Activated B cell treated with CpG ODN at 0.5 μM for 24 hours (primary cell): ENCODE measurements at regions not wholly inside any gene's neighbourhood (a gene's known extent, or its start where the extent isn't known, plus 50 kb on each side); places are given as distances from the start of the nearest gene placed in this dataset.
"Not testable (repeated sequence)": the region's sequence is repeated elsewhere in the genome, so short reads cannot be mapped to it uniquely, and the experiment has no call there.

Experiments
- ATAC-seq: fragments of 200-7000 bp; cut with Tn5 transposase; one replicate; pipeline ENCODE4 v1.10.0; 2021; ENCODE audit warnings: low read depth, mild to moderate bottlenecking, moderate library complexity
- CTCF ChIA-PET: fragments of 350-600 bp; sonication (Branson Sonifier 250); formaldehyde crosslinking; loops from one replicate; lab custom pipeline; 2021; ENCODE audit warnings: antibody characterized with exemption; lab: Charles Lee
- POLR2A ChIA-PET: fragments of 350-600 bp; sonication (Branson Sonifier 250); formaldehyde crosslinking; loops from one replicate; lab custom pipeline; 2021; ENCODE audit warnings: antibody characterized with exemption; lab: Charles Lee
- DNase-seq: peaks from one replicate; pipeline ENCODE4 v3.0.0; 2022
- H3K27ac Mint-ChIP-seq: one replicate; pipeline ENCODE4 v1.8.0; 2020; ENCODE audit warnings: mixed read lengths
- H3K27me3 Mint-ChIP-seq: one replicate; pipeline ENCODE4 v1.8.0; 2021; ENCODE audit warnings: mixed read lengths
- H3K36me3 Mint-ChIP-seq: one replicate; pipeline ENCODE4 v1.8.0; 2021; ENCODE audit warnings: low read depth, mixed read lengths
- H3K4me1 Mint-ChIP-seq: one replicate; pipeline ENCODE4 v1.8.0; 2021; ENCODE audit warnings: mixed read lengths
- H3K4me3 Mint-ChIP-seq: one replicate; pipeline ENCODE4 v1.8.0; 2020; ENCODE audit warnings: mild to moderate bottlenecking, mixed read lengths
- H3K9me3 Mint-ChIP-seq: one replicate; pipeline ENCODE4 v1.8.0; 2020; ENCODE audit warnings: mixed read lengths
- CTCF ChIP-seq: fragments of 200-600 bp; IDR thresholded peaks from one replicate; pipeline ENCODE4 v1.8.0; 2022; ENCODE audit warnings: antibody characterized with exemption, mild to moderate bottlenecking
- intact Hi-C: fragments of 100-400 bp; cut with micrococcal nuclease; formaldehyde crosslinking; loops from one replicate; pipeline ENCODE4 v1.15.1; 2024

- no peaks in the 10 kb centered on the region for H3K9me3 Mint-ChIP-seq
- H3K4me1 Mint-ChIP-seq = no peaks in the 10 kb centered on the region
- ChIA-PET CTCF (no interaction called here), POLR2A (no interaction called here)
- H3K27ac Mint-ChIP-seq = no peak overlapping the region
- H3K4me3 Mint-ChIP-seq = no peak overlapping the region
- DNase-seq = no peak
- no peak for TF ChIP-seq CTCF
- peaks cover 5% of the 10 kb centered on the region for H3K27me3 Mint-ChIP-seq
- intact Hi-C loops = no loop called here
- no peak for ATAC-seq
- H3K36me3 Mint-ChIP-seq = no peaks in the 10 kb centered on the region
These were observed 137.1 kb upstream of the TSC22D2 start for GRCh38 chr3:150270883-150271590.

- intact Hi-C loops = not testable (repeated sequence)
These were observed 137.7 kb upstream of the TSC22D2 start for GRCh38 chr3:150270444-150270843.

GRCh38 chr3:150269526-150269925 is 138.6 kb upstream of the TSC22D2 start:
- Mint-ChIP-seq H3K36me3 (no peaks in the 10 kb centered on the region), H3K27me3 (peaks cover 5% of the 10 kb centered on the region), H3K27ac (no peak overlapping the region), H3K9me3 (no peaks in the 10 kb centered on the region), H3K4me3 (no peak overlapping the region), H3K4me1 (peaks cover 4% of the 10 kb centered on the region)
- no peak for TF ChIP-seq CTCF
- DNase-seq = no peak
- no peak for ATAC-seq
- intact Hi-C loops = no loop called here
- ChIA-PET CTCF (no interaction called here), POLR2A (interaction anchor here (1.1 kb wide), 1 partner anchor 140 kb away, joined by 6 read pairs; no protein-coding TSS in a partner anchor)

More at GRCh38 chr3:150270444-150270843, 137.7 kb upstream of the TSC22D2 start:
- DNase-seq, H3K4me3 Mint-ChIP-seq, H3K27me3 Mint-ChIP-seq, H3K27ac Mint-ChIP-seq, H3K4me1 Mint-ChIP-seq, H3K9me3 Mint-ChIP-seq, ATAC-seq, CTCF ChIA-PET, H3K36me3 Mint-ChIP-seq: not testable (repeated sequence)
- POLR2A ChIA-PET = interaction anchor here (0.6 to 1.1 kb wide), 2 partner anchors 123 to 139 kb away, joined by 6 to 8 read pairs; no protein-coding TSS in a partner anchor

- no peak overlapping the region for H3K27ac Mint-ChIP-seq
- intact Hi-C loops = no loop called here
- DNase-seq (no peak), ATAC-seq (no peak)
- H3K4me3 Mint-ChIP-seq = no peak overlapping the region
- no peak for TF ChIP-seq CTCF
- H3K36me3 Mint-ChIP-seq = no peaks in the 10 kb centered on the region
- H3K27me3 Mint-ChIP-seq = peaks cover 5% of the 10 kb centered on the region
- H3K9me3 Mint-ChIP-seq = no peaks in the 10 kb centered on the region
- ChIA-PET POLR2A (no interaction called here), CTCF (no interaction called here)
- H3K4me1 Mint-ChIP-seq = peaks cover 4% of the 10 kb centered on the region
These were observed 139.4 kb upstream of the TSC22D2 start for GRCh38 chr3:150268426-150269391.

- no peak for TF ChIP-seq CTCF
- Mint-ChIP-seq H3K36me3 (no peaks in the 10 kb centered on the region), H3K27me3 (peaks cover 7% of the 10 kb centered on the region), H3K4me1 (peaks cover 4% of the 10 kb centered on the region), H3K9me3 (no peaks in the 10 kb centered on the region), H3K27ac (no peak overlapping the region), H3K4me3 (no peak overlapping the region)
- ATAC-seq (no peak), DNase-seq (no peak)
- intact Hi-C loops = no loop called here
- POLR2A ChIA-PET = interaction anchor here (0.6 kb wide), 1 partner anchor 140 kb away, joined by 3 read pairs; no protein-coding TSS in a partner anchor
- CTCF ChIA-PET = no interaction called here
These were observed 140.8 kb upstream of the TSC22D2 start for GRCh38 chr3:150267288-150267687.
